Liver (tissue), 8 donors: ENCODE measurements at regions not wholly inside any gene's neighbourhood (a gene's known extent, or its start where the extent isn't known, plus 50 kb on each side); places are given as distances from the start of the nearest gene placed in this dataset.

ENCODE experiments used
- DNase-seq: peaks from one replicate; pipeline ENCODE4 v3.0.0-alpha.2; 2017; ENCODE audit warnings: low spot score
- H3K27ac ChIP-seq, 2 donors: one replicate each; pipeline ENCODE4 v1.7.0; 2013; ENCODE audit warnings: inconsistent platforms in 2 of 2, low read length in 2 of 2, control low read depth in 1 of 2, low read depth in 1 of 2, mild to moderate bottlenecking in 1 of 2
- H3K27me3 ChIP-seq, 4 donors: one replicate each; pipeline versions ENCODE4 v1.6.1 to v1.7.0; 2013; ENCODE audit warnings: low read length in 3 of 4, inconsistent platforms in 1 of 4, mild to moderate bottlenecking in 1 of 4, moderate library complexity in 1 of 4; ENCODE audit not compliant: control insufficient read depth in 4 of 4, insufficient read depth in 4 of 4
- H3K36me3 ChIP-seq, 4 donors: one replicate each; pipeline versions ENCODE4 v1.6.1 to v1.7.0; 2013; ENCODE audit warnings: low read length in 3 of 4, mild to moderate bottlenecking in 3 of 4, low read depth in 1 of 4, moderate library complexity in 1 of 4; ENCODE audit not compliant: control insufficient read depth in 4 of 4, insufficient read depth in 3 of 4
- H3K4me1 ChIP-seq, 4 donors: one replicate each; pipeline versions ENCODE4 v1.6.1 to v1.7.0; 2013; ENCODE audit warnings: low read length in 3 of 4, mild to moderate bottlenecking in 3 of 4, moderate library complexity in 1 of 4; ENCODE audit not compliant: control insufficient read depth in 4 of 4, insufficient read depth in 4 of 4
- H3K4me3 ChIP-seq, 3 donors: one replicate each; pipeline versions ENCODE4 v1.6.1 to v1.7.0; 2013; ENCODE audit warnings: low read length in 3 of 3, control low read depth in 1 of 3, low read depth in 1 of 3, mild to moderate bottlenecking in 1 of 3
- H3K9ac ChIP-seq, 2 donors: one replicate each; pipeline ENCODE4 v1.7.0; 2013; ENCODE audit warnings: low read length in 2 of 2, mild to moderate bottlenecking in 2 of 2, moderate library complexity in 2 of 2, control low read depth in 1 of 2, low read depth in 1 of 2
- H3K9me3 ChIP-seq, 4 donors: one replicate each; pipeline versions ENCODE4 v1.6.1 to v1.7.0; 2013; ENCODE audit warnings: low read length in 3 of 4; ENCODE audit not compliant: control insufficient read depth in 4 of 4
- EGR1 ChIP-seq, 2 donors: IDR thresholded peaks; 2 replicates each; pipeline ENCODE4 v1.6.1; 2016 to 2018; ENCODE audit warnings: antibody characterized with exemption in 2 of 2, low read depth in 2 of 2
- FOXA1 ChIP-seq: IDR thresholded peaks from 2 replicates; pipeline ENCODE4 v1.6.1; 2016; ENCODE audit warnings: antibody characterized with exemption
- FOXA2 ChIP-seq: IDR thresholded peaks from 2 replicates; pipeline ENCODE4 v1.6.1; 2016; ENCODE audit warnings: antibody characterized with exemption
- GABPA ChIP-seq, 2 donors: IDR thresholded peaks in 1 of 2; conservative IDR thresholded peaks in 1 of 2; 2 replicates each; pipeline ENCODE4 v1.6.1; 2016; ENCODE audit warnings: antibody characterized with exemption in 2 of 2, mild to moderate bottlenecking in 1 of 2, moderate library complexity in 1 of 2
- HNF4A ChIP-seq, 2 donors: conservative IDR thresholded peaks; 2 replicates each; pipeline ENCODE4 v1.6.1; 2016; ENCODE audit warnings: antibody characterized with exemption in 2 of 2, mild to moderate bottlenecking in 2 of 2
- JUND ChIP-seq, 2 donors: IDR thresholded peaks; 2 replicates each; pipeline ENCODE4 v1.6.1; 2016; ENCODE audit warnings: antibody characterized with exemption in 2 of 2
- NR2F2 ChIP-seq: IDR thresholded peaks from 2 replicates; pipeline ENCODE4 v1.6.1; 2016; ENCODE audit warnings: antibody characterized with exemption
- RAD21 ChIP-seq, 2 donors: IDR thresholded peaks; 2 replicates each; pipeline ENCODE4 v1.6.1; 2016; ENCODE audit warnings: antibody characterized with exemption in 2 of 2, mild to moderate bottlenecking in 2 of 2
- RXRA ChIP-seq, 2 donors: IDR thresholded peaks; 2 replicates each; pipeline ENCODE4 v1.6.1; 2017 to 2018; ENCODE audit warnings: antibody characterized with exemption in 2 of 2, mild to moderate bottlenecking in 1 of 2
- TAF1 ChIP-seq: conservative IDR thresholded peaks from 2 replicates; pipeline ENCODE4 v1.6.1; 2016; ENCODE audit warnings: antibody characterized with exemption, mild to moderate bottlenecking
- YY1 ChIP-seq: IDR thresholded peaks from 2 replicates; pipeline ENCODE4 v1.6.1; 2016; ENCODE audit warnings: antibody characterized with exemption, mild to moderate bottlenecking
- WGBS: extraction: QIAGEN DNeasy Blood & Tissue Kit; methylation state at CpG from one replicate; pipeline ENCODE4 v1.1.7; 2013; 5-methylcytosine and 5-hydroxymethylcytosine counted together
- TF ChIP-seq, protein P1 (sequence below): fragments of 150-350 bp; IDR thresholded peaks from 2 replicates; pipeline ENCODE4 v1.5.1; 2017; ENCODE audit warnings: improper control_type of control experiment, low read depth, low read length; ENCODE audit not compliant: missing input control
- TF ChIP-seq, protein P2 (sequence below): IDR thresholded peaks from 2 replicates; pipeline ENCODE4 v1.6.1; 2016; ENCODE audit warnings: antibody characterized with exemption
- TF ChIP-seq, protein P3 (sequence below): IDR thresholded peaks from 2 replicates; pipeline ENCODE4 v1.6.1; 2016; ENCODE audit warnings: antibody characterized with exemption, mild to moderate bottlenecking
- TF ChIP-seq, protein P4 (sequence below): IDR thresholded peaks from 2 replicates; pipeline ENCODE4 v1.6.1; 2016; ENCODE audit warnings: antibody characterized with exemption
- donor health status: healthy.
- donor health status: healthy.
- donor health status: healthy.
- donor health status: healthy.
- donor health status: healthy.

DNA sequence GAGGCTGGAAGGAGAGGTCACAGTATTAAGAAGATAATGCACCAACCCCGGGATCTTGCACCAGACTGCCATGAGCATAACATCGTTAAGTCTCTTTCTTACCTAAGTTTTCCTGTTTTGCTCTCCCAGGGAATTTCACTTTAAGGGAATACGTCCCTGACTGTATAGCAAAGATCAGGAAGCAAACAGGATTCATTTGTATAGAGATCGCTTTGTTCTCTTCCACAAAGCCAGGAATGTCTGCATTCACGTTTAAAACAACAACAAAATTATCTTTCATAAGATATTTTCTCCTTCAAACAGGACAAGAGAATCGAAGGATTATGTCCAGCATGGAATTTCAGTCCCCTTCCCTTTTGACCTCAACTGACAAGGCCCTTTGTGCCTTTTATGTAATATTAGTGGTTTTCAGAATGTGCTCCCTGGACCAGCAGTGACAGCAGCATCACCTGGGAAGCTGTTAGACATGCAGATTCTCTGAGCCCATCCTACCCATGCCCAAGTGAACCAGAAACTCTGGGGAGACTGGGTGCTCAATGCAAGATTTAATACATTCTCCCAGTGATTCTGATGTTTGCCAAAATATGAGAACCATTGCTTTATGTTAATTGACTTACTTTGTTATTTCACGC, 286.3 kb downstream of the FGFR2 start:
- Histone ChIP-seq H3K27me3 (no peaks in the 10 kb centered on the region), H3K4me1 (peaks cover 0 to 6% (median 0%) of the 10 kb centered on the region in 4 donors), H3K9ac (no peak overlapping the region), H3K4me3 (no peak overlapping the region), H3K27ac (no peak overlapping the region), H3K36me3 (no peaks in the 10 kb centered on the region), H3K9me3 (no peaks in the 10 kb centered on the region)
- 69% methylated on average over 7 of the region's 7 CpGs for WGBS
- TF ChIP-seq, protein P1, sequence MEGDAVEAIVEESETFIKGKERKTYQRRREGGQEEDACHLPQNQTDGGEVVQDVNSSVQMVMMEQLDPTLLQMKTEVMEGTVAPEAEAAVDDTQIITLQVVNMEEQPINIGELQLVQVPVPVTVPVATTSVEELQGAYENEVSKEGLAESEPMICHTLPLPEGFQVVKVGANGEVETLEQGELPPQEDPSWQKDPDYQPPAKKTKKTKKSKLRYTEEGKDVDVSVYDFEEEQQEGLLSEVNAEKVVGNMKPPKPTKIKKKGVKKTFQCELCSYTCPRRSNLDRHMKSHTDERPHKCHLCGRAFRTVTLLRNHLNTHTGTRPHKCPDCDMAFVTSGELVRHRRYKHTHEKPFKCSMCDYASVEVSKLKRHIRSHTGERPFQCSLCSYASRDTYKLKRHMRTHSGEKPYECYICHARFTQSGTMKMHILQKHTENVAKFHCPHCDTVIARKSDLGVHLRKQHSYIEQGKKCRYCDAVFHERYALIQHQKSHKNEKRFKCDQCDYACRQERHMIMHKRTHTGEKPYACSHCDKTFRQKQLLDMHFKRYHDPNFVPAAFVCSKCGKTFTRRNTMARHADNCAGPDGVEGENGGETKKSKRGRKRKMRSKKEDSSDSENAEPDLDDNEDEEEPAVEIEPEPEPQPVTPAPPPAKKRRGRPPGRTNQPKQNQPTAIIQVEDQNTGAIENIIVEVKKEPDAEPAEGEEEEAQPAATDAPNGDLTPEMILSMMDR: no peak
- TF ChIP-seq YY1 (no peak), FOXA2 (no peak), RAD21 (IDR thresholded peaks at IDR 0.05) (no peak), RXRA (IDR thresholded peaks at IDR 0.05) (no peak), TAF1 (no peak), HNF4A (conservative IDR thresholded peaks at IDR 0.05) (no peak), FOXA1 (no peak), EGR1 (IDR thresholded peaks at IDR 0.05; ENCODE audit: low read depth in 2 of 2) (no peak), GABPA (IDR thresholded peaks at IDR 0.05 in 1 of 2, conservative IDR thresholded peaks at IDR 0.05 in 1 of 2) (no peak), JUND (IDR thresholded peaks at IDR 0.05) (no peak), NR2F2 (no peak)
- TF ChIP-seq, protein P2, sequence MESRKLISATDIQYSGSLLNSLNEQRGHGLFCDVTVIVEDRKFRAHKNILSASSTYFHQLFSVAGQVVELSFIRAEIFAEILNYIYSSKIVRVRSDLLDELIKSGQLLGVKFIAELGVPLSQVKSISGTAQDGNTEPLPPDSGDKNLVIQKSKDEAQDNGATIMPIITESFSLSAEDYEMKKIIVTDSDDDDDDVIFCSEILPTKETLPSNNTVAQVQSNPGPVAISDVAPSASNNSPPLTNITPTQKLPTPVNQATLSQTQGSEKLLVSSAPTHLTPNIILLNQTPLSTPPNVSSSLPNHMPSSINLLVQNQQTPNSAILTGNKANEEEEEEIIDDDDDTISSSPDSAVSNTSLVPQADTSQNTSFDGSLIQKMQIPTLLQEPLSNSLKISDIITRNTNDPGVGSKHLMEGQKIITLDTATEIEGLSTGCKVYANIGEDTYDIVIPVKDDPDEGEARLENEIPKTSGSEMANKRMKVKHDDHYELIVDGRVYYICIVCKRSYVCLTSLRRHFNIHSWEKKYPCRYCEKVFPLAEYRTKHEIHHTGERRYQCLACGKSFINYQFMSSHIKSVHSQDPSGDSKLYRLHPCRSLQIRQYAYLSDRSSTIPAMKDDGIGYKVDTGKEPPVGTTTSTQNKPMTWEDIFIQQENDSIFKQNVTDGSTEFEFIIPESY: no peak
- TF ChIP-seq, protein P3, sequence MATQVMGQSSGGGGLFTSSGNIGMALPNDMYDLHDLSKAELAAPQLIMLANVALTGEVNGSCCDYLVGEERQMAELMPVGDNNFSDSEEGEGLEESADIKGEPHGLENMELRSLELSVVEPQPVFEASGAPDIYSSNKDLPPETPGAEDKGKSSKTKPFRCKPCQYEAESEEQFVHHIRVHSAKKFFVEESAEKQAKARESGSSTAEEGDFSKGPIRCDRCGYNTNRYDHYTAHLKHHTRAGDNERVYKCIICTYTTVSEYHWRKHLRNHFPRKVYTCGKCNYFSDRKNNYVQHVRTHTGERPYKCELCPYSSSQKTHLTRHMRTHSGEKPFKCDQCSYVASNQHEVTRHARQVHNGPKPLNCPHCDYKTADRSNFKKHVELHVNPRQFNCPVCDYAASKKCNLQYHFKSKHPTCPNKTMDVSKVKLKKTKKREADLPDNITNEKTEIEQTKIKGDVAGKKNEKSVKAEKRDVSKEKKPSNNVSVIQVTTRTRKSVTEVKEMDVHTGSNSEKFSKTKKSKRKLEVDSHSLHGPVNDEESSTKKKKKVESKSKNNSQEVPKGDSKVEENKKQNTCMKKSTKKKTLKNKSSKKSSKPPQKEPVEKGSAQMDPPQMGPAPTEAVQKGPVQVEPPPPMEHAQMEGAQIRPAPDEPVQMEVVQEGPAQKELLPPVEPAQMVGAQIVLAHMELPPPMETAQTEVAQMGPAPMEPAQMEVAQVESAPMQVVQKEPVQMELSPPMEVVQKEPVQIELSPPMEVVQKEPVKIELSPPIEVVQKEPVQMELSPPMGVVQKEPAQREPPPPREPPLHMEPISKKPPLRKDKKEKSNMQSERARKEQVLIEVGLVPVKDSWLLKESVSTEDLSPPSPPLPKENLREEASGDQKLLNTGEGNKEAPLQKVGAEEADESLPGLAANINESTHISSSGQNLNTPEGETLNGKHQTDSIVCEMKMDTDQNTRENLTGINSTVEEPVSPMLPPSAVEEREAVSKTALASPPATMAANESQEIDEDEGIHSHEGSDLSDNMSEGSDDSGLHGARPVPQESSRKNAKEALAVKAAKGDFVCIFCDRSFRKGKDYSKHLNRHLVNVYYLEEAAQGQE: no peak
- TF ChIP-seq, protein P4, sequence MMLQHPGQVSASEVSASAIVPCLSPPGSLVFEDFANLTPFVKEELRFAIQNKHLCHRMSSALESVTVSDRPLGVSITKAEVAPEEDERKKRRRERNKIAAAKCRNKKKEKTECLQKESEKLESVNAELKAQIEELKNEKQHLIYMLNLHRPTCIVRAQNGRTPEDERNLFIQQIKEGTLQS: no peak
- DNase-seq: no peak

DNA sequence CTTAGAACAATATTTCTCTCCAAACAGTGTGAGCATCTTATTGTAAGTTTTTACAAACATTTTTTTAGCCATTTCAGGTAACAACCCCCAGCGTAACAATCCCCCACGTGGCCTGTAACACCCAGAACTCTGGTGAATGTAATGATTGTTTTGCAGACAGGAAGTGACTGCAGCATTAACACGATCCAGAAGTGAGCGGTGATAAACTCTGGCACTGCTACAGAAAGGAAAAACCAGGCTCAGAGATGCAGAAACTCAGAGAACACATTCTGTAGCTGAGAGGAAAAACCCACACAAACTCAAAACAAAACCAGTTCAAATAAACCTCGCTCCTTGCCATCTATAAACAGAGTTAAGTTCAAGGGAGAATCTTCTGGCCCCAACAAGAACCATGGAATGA, 285.7 kb downstream of the FGFR2 start:
- H3K27me3 ChIP-seq: no peaks in the 10 kb centered on the region
- peak overlapping the region in 1 of 2 donors; percentile 34 for H3K27ac ChIP-seq
- no peaks in the 10 kb centered on the region for H3K9me3 ChIP-seq
- H3K9ac ChIP-seq: no peak overlapping the region
- no peak for DNase-seq
- H3K4me1 ChIP-seq: peaks cover 0 to 6% (median 0%) of the 10 kb centered on the region in 4 donors
- WGBS: 49% methylated on average over 5 of the region's 5 CpGs
- H3K36me3 ChIP-seq: no peaks in the 10 kb centered on the region
- no peak overlapping the region for H3K4me3 ChIP-seq
- TF ChIP-seq YY1 (no peak), RXRA (IDR thresholded peaks at IDR 0.05) (peak in 1 of 2 donors; percentile 5)
